GM23248 (cell line): ENCODE measurements at regions not wholly inside any gene's neighbourhood (a gene's known extent, or its start where the extent isn't known, plus 50 kb on each side); places are given as distances from the start of the nearest gene placed in this dataset.

Experiments
- EZH2 ChIP-seq: fragments of 200-600 bp; sonication (generic); IDR thresholded peaks from 2 replicates; pipeline ENCODE4 v1.6.1; 2018; ENCODE audit warnings: antibody characterized with exemption, mild to moderate bottlenecking; ENCODE audit not compliant: insufficient read depth, poor library complexity, severe bottlenecking
- EZH2phosphoT487 ChIP-seq: fragments of 200-600 bp; sonication (generic); IDR thresholded peaks from 2 replicates; pipeline ENCODE4 v1.6.1; 2018; ENCODE audit warnings: antibody characterized with exemption, moderate library complexity, mild to moderate bottlenecking, low read depth; ENCODE audit not compliant: insufficient read depth

DNA sequence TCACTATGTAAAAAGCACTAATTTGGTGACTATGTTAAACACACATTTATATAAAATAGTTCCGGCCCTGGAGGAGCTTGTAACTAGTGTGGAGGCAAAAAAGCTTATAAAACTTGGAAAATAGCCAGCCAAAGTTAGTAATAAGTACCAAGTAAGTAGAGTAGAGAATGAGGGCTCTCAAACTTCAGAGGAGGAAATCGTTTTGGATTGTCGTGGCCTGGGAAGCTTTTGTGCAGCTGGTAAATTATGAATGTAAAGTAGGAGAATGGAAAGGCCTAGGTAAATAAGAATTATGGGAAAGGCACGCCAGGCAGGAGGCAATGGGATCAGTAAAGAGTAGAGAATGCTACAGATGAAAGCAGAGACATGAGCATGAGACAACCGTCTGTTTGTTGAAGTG lies 832.7 kb upstream of the ZNF608 start:
- TF ChIP-seq EZH2: no peak
- TF ChIP-seq EZH2phosphoT487: no peak
